H9 (cell line): ENCODE measurements at regions not wholly inside any gene's neighbourhood (a gene's known extent, or its start where the extent isn't known, plus 50 kb on each side); places are given as distances from the start of the nearest gene placed in this dataset.

Experiments
- DNase-seq: peaks from one replicate; pipeline ENCODE4 v3.0.0-alpha.2; 2017
- H2AFZ ChIP-seq: one replicate; pipeline ENCODE4 v1.6.1; 2013; ENCODE audit warnings: mild to moderate bottlenecking, low read length, control low read depth, moderate library complexity
- H2AK5ac ChIP-seq: 2 replicates; pipeline ENCODE4 v1.6.1; 2013; ENCODE audit warnings: low read length, control low read depth, mixed read lengths; ENCODE audit not compliant: insufficient read length
- H2BK120ac ChIP-seq: one replicate; pipeline ENCODE4 v1.6.1; 2013; ENCODE audit warnings: low read depth, mild to moderate bottlenecking, low read length, control low read depth, inconsistent platforms; ENCODE audit not compliant: poor library complexity, severe bottlenecking
- H2BK12ac ChIP-seq: 2 replicates; pipeline ENCODE4 v1.6.1; 2013; ENCODE audit warnings: low read length, control low read depth, mixed read lengths, low read depth; ENCODE audit not compliant: insufficient read length
- H2BK15ac ChIP-seq: 2 replicates; pipeline ENCODE4 v1.6.1; 2013; ENCODE audit warnings: low read depth, low read length, control low read depth
- H2BK20ac ChIP-seq: one replicate; pipeline ENCODE4 v1.6.1; 2013; ENCODE audit warnings: low read depth, mild to moderate bottlenecking, low read length, control low read depth, inconsistent platforms; ENCODE audit not compliant: poor library complexity, severe bottlenecking
- H2BK5ac ChIP-seq: 2 replicates; pipeline ENCODE4 v1.6.1; 2013; ENCODE audit warnings: low read length, control low read depth, mixed read lengths; ENCODE audit not compliant: insufficient read length
- H3K14ac ChIP-seq: 2 replicates; pipeline ENCODE4 v1.6.1; 2013; ENCODE audit warnings: low read length, control low read depth; ENCODE audit not compliant: insufficient read depth
- H3K18ac ChIP-seq: 2 replicates; pipeline ENCODE4 v1.6.1; 2013; ENCODE audit warnings: low read depth, mild to moderate bottlenecking, mixed read lengths, low read length, control low read depth; ENCODE audit not compliant: insufficient read length
- H3K23ac ChIP-seq: 2 replicates; pipeline ENCODE4 v1.6.1; 2013; ENCODE audit warnings: low read length, control low read depth, mixed read lengths, low read depth; ENCODE audit not compliant: insufficient read length
- H3K23me2 ChIP-seq: 2 replicates; pipeline ENCODE4 v1.6.1; 2013; ENCODE audit warnings: low read depth, mild to moderate bottlenecking, mixed read lengths, low read length, control low read depth; ENCODE audit not compliant: insufficient read length, poor library complexity, severe bottlenecking
- H3K27ac ChIP-seq: 2 replicates; pipeline ENCODE4 v1.5.1; 2013; ENCODE audit warnings: low read length, control low read depth, mixed read lengths, low read depth; ENCODE audit not compliant: insufficient read length
- H3K27me3 ChIP-seq: 2 replicates; pipeline ENCODE4 v1.6.1; 2013; ENCODE audit warnings: low read length, control low read depth, inconsistent platforms; ENCODE audit not compliant: insufficient read depth
- H3K4ac ChIP-seq: 2 replicates; pipeline ENCODE4 v1.6.1; 2013; ENCODE audit warnings: low read depth, mild to moderate bottlenecking, control low read depth, inconsistent platforms, low read length, moderate library complexity
- H3K4me1 ChIP-seq: 2 replicates; pipeline ENCODE4 v1.6.1; 2013; ENCODE audit warnings: low read length, control low read depth, inconsistent platforms; ENCODE audit not compliant: insufficient read depth
- H3K4me2 ChIP-seq: 2 replicates; pipeline ENCODE4 v1.6.1; 2013; ENCODE audit warnings: low read length, control low read depth, mixed read lengths; ENCODE audit not compliant: insufficient read length, insufficient read depth
- H3K56ac ChIP-seq: 2 replicates; pipeline ENCODE4 v1.6.1; 2013; ENCODE audit warnings: low read depth, mild to moderate bottlenecking, mixed read lengths, low read length, control low read depth; ENCODE audit not compliant: insufficient read length
- H3K79me1 ChIP-seq: 2 replicates; pipeline ENCODE4 v1.6.1; 2013; ENCODE audit warnings: low read depth, mild to moderate bottlenecking, moderate library complexity, low read length, control low read depth, inconsistent platforms; ENCODE audit not compliant: insufficient read depth, poor library complexity, severe bottlenecking
- H3K79me2 ChIP-seq: 2 replicates; pipeline ENCODE4 v1.6.1; 2013; ENCODE audit warnings: low read length, control low read depth, inconsistent platforms; ENCODE audit not compliant: insufficient read depth
- H3K9ac ChIP-seq: 2 replicates; pipeline ENCODE4 v1.6.1; 2013; ENCODE audit warnings: low read length, control low read depth, mixed read lengths; ENCODE audit not compliant: insufficient read length; ENCODE audit errors: extremely low read depth
- H3K9me3 ChIP-seq: one replicate; pipeline ENCODE4 v1.6.1; 2013; ENCODE audit warnings: low read depth, low read length, inconsistent platforms; ENCODE audit not compliant: control insufficient read depth
- H3T11ph ChIP-seq: one replicate; pipeline ENCODE4 v1.6.1; 2013; ENCODE audit warnings: mild to moderate bottlenecking, low read length, control low read depth, inconsistent platforms
- H4K20me1 ChIP-seq: one replicate; pipeline ENCODE4 v1.6.1; 2013; ENCODE audit not compliant: control insufficient read depth, insufficient read length, insufficient read depth
- H4K5ac ChIP-seq: 2 replicates; pipeline ENCODE4 v1.6.1; 2013; ENCODE audit warnings: low read depth, mild to moderate bottlenecking, mixed read lengths, low read length, control low read depth; ENCODE audit not compliant: insufficient read length
- H4K8ac ChIP-seq: replicated peaks from 2 replicates; pipeline ENCODE4 v1.6.1; 2013; ENCODE audit warnings: low read length, control low read depth, mixed read lengths, low read depth; ENCODE audit not compliant: insufficient read length
- H4K91ac ChIP-seq: 2 replicates; pipeline ENCODE4 v1.6.1; 2013; ENCODE audit warnings: low read depth, mild to moderate bottlenecking, moderate library complexity, mixed read lengths, low read length, control low read depth; ENCODE audit not compliant: insufficient read length
- H3K27ac Mint-ChIP-seq, 3 experiments: 2 replicates in 2 of 3; 3 replicates in 1 of 3; pipeline ENCODE4 v1.8.0; 2020 to 2021; ENCODE audit warnings: mixed read lengths in 3 of 3, mild to moderate bottlenecking in 1 of 3, moderate library complexity in 1 of 3
- H3K27me3 Mint-ChIP-seq: 2 replicates; pipeline ENCODE4 v1.8.0; 2021; ENCODE audit warnings: low read depth, mild to moderate bottlenecking, moderate library complexity, mixed read lengths
- H3K36me3 Mint-ChIP-seq, 3 experiments: 2 replicates in 2 of 3; 3 replicates in 1 of 3; pipeline ENCODE4 v1.8.0; 2020 to 2021; ENCODE audit warnings: low read depth in 3 of 3, mixed read lengths in 3 of 3; ENCODE audit not compliant: insufficient read depth in 1 of 3
- H3K4me1 Mint-ChIP-seq, 2 experiments: 2 replicates each; pipeline ENCODE4 v1.8.0; 2020; ENCODE audit warnings: mixed read lengths in 2 of 2
- H3K4me3 Mint-ChIP-seq, 2 experiments: 2 replicates in 1 of 2; 3 replicates in 1 of 2; pipeline ENCODE4 v1.8.0; 2020 to 2021; ENCODE audit warnings: mild to moderate bottlenecking in 2 of 2, mixed read lengths in 2 of 2, moderate library complexity in 1 of 2
- H3K9me3 Mint-ChIP-seq, 2 experiments: 2 replicates in 1 of 2; 3 replicates in 1 of 2; pipeline ENCODE4 v1.8.0; 2020; ENCODE audit warnings: mild to moderate bottlenecking in 2 of 2, mixed read lengths in 2 of 2, moderate library complexity in 1 of 2
- CTCF ChIP-seq: fragments of 200-600 bp; sonication (generic); conservative IDR thresholded peaks from 3 replicates; pipeline ENCODE4 v1.8.0; 2021; ENCODE audit warnings: antibody characterized with exemption, mild to moderate bottlenecking
- WGBS: extraction: QIAGEN DNeasy Blood & Tissue Kit; methylation state at CpG from one replicate; pipeline ENCODE4 v1.1.7; 2013; ENCODE audit warnings: missing lambda C conversion rate, low lambda C conversion rate, mixed read lengths; ENCODE audit not compliant: insufficient read length; ENCODE audit errors: extremely low coverage; 5-methylcytosine and 5-hydroxymethylcytosine counted together

DNA sequence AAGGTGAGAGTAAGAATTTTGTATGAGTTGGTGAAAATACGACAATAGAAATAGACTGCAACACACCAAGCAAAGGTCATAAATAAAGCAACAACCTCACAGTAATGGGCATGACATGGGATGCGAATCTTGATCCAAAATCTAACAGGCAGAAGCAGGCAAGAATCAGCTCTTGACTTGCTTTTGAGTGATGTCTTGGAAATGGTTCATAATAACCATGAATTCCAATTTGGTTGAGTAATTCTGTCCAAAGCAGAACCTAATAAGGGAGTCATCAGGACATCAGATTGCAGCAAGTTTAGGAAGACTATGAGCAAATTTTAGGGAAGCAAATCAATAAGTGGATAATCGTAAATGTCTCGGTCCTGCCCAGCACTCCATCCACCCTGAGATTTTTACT lies 224.0 kb upstream of the ISX start:
- no peak for DNase-seq
- Mint-ChIP-seq H3K9me3 (peaks cover 24 to 25% of the 10 kb centered on the region in 2 experiments), H3K27me3 (no peaks in the 10 kb centered on the region; the same call in 1 of the 2 replicates), H3K36me3 (peaks cover 17 to 31% (median 22%) of the 10 kb centered on the region in 3 experiments), H3K4me3 (peak overlapping the region; percentile 16 to 34; a peak in 1 of 5 replicates), H3K27ac (peak overlapping the region; percentile 97 to 100 (median 99)), H3K4me1 (peaks cover 58 to 73% of the 10 kb centered on the region in 2 experiments)
- H2BK12ac ChIP-seq = peak overlapping the region; percentile 16
- TF ChIP-seq CTCF = no peak
- no peak overlapping the region for H4K5ac ChIP-seq
- H3K23me2 ChIP-seq = no peaks in the 10 kb centered on the region
- no peak overlapping the region for H3K9ac ChIP-seq
- peaks cover 6% of the 10 kb centered on the region for H3K4me1 ChIP-seq
- H3K4me2 ChIP-seq = peak overlapping the region; percentile 35
- H2BK5ac ChIP-seq = no peak overlapping the region
- no peaks in the 10 kb centered on the region for H4K20me1 ChIP-seq
- no peak overlapping the region for H4K91ac ChIP-seq
- H3K23ac ChIP-seq = no peak overlapping the region
- no peaks in the 10 kb centered on the region for H3K79me1 ChIP-seq
- no peak overlapping the region for H3K4ac ChIP-seq
- H3K9me3 ChIP-seq = peaks cover 11% of the 10 kb centered on the region
- no CpG with 5 or more reads among the region's 4 CpGs for WGBS
- H3K27ac ChIP-seq = peak overlapping the region; percentile 97
- H2BK120ac ChIP-seq = no peak overlapping the region
- peak overlapping the region; percentile 57 for H2AK5ac ChIP-seq
- H3K79me2 ChIP-seq = no peaks in the 10 kb centered on the region
- no peaks in the 10 kb centered on the region for H3K27me3 ChIP-seq
- no peak overlapping the region for H2AFZ ChIP-seq
- no peak overlapping the region for H2BK15ac ChIP-seq
- no peak overlapping the region for H4K8ac ChIP-seq
- H3K56ac ChIP-seq = no peak overlapping the region
- no peak overlapping the region for H3K18ac ChIP-seq
- no peak overlapping the region for H3K14ac ChIP-seq
- peak overlapping the region; percentile 4 for H3T11ph ChIP-seq
- H2BK20ac ChIP-seq = peak overlapping the region; percentile 92
